Colon (tissue), 2 donors: ENCODE measurements at regions not wholly inside any gene's neighbourhood (a gene's known extent, or its start where the extent isn't known, plus 50 kb on each side); places are given as distances from the start of the nearest gene placed in this dataset.
"Not testable (repeated sequence)": the region's sequence is repeated elsewhere in the genome, so short reads cannot be mapped to it uniquely, and the experiment has no call there.

ENCODE experiments used
- FAIRE-seq: peaks from 2 replicates; lab custom pipeline; 2012; peaks lifted over from hg19 to GRCh38; lab: Jason Lieb, UNC
- donor health status: control.
- donor health status: control.

- FAIRE-seq = no peak
Measured at GRCh38 chr3:21238661-21239060, 512.3 kb downstream of the ZNF385D start.

GRCh38 chr3:21237638-21238037 is 513.4 kb downstream of the ZNF385D start:
- no peak for FAIRE-seq

- FAIRE-seq = no peak
Measured at GRCh38 chr3:21235491-21235890, 515.5 kb downstream of the ZNF385D start.

- FAIRE-seq = no peak
Measured at GRCh38 chr3:21234933-21235332, 516.1 kb downstream of the ZNF385D start.

GRCh38 chr3:21229426-21230135 is 521.4 kb downstream of the ZNF385D start:
- no peak for FAIRE-seq

- no peak for FAIRE-seq
Measured at GRCh38 chr3:21226086-21226485, 524.9 kb downstream of the ZNF385D start.

- no peak for FAIRE-seq
Measured at GRCh38 chr3:21220944-21221343, 530.1 kb downstream of the ZNF385D start.

GRCh38 chr3:21216598-21216997 is 534.4 kb downstream of the ZNF385D start:
- FAIRE-seq = no peak

- not testable (repeated sequence) for FAIRE-seq
Measured at GRCh38 chr3:21204122-21204521, 546.9 kb downstream of the ZNF385D start.

GRCh38 chr3:21195203-21195602 is 555.8 kb downstream of the ZNF385D start:
- no peak for FAIRE-seq

GRCh38 chr3:21194036-21194435 is 557.0 kb downstream of the ZNF385D start:
- not testable (repeated sequence) for FAIRE-seq

GRCh38 chr3:21188459-21188858 is 562.6 kb downstream of the ZNF385D start:
- FAIRE-seq = no peak

- no peak for FAIRE-seq
Measured at GRCh38 chr3:21185816-21186314, 565.1 kb downstream of the ZNF385D start.

GRCh38 chr3:21174461-21174860 is 576.5 kb downstream of the ZNF385D start:
- FAIRE-seq = no peak

- FAIRE-seq = no peak
Measured at GRCh38 chr3:21170964-21171363, 580.0 kb downstream of the ZNF385D start.

- FAIRE-seq = no peak
Measured at GRCh38 chr3:21169948-21170347, 581.1 kb downstream of the ZNF385D start.

GRCh38 chr3:21168471-21168870 is 582.5 kb downstream of the ZNF385D start:
- FAIRE-seq = no peak

GRCh38 chr3:21163956-21164355 is 587.1 kb downstream of the ZNF385D start:
- no peak for FAIRE-seq

GRCh38 chr3:21159543-21159906 is 591.5 kb downstream of the ZNF385D start:
- no peak for FAIRE-seq

GRCh38 chr3:21158861-21159542 is 592.0 kb downstream of the ZNF385D start:
- FAIRE-seq = no peak

- no peak for FAIRE-seq
Measured at GRCh38 chr3:21154911-21155310, 596.1 kb downstream of the ZNF385D start.

GRCh38 chr3:21152555-21152954 is 598.5 kb downstream of the ZNF385D start:
- no peak for FAIRE-seq

- no peak for FAIRE-seq
Measured at GRCh38 chr3:21142949-21143348, 608.1 kb downstream of the ZNF385D start.

GRCh38 chr3:21142031-21142430 is 609.0 kb downstream of the ZNF385D start:
- no peak for FAIRE-seq
